ENCODE measurements at regions not wholly inside any gene's neighbourhood (a gene's known extent, or its start where the extent isn't known, plus 50 kb on each side); places are given as distances from the start of the nearest gene placed in this dataset.

GRCh38 chr2:62425684-62426083 lies 80.3 kb downstream of the TMEM17 start:
- H3K9me3 Mint-ChIP-seq: no peaks in the 10 kb centered on the region
- H3K4me3 Mint-ChIP-seq: no peak overlapping the region
- no peaks in the 10 kb centered on the region for H3K36me3 Mint-ChIP-seq (ENCODE audit: low read depth)
- H3K4me1 Mint-ChIP-seq (ENCODE audit: low read depth): no peaks in the 10 kb centered on the region
- peaks cover 13% of the 10 kb centered on the region for H3K27me3 Mint-ChIP-seq (ENCODE audit: low read depth)
- H3K27ac Mint-ChIP-seq: no peak overlapping the region

DNA sequence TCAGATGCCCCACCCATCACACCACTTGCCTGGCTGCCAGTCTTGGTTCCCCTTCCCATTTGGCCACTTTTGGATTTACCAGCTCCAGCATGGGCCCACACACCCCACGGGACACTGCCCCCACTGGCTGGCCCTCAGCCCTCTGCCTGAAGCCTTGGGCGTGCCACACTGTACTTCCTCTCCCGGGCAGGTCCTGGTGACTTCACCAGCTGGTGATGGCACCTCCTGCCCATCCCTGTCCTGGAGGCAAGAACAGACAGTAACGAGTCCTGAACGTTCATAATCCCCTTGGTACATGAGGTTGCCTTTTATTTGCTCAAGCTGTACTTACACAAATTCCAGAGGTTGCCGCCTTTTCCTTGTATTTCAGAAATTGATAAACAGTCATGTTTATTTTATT lies 81.1 kb downstream of the TMEM17 start:
- Mint-ChIP-seq H3K27me3 (ENCODE audit: low read depth) (peaks cover 21% of the 10 kb centered on the region), H3K27ac (no peak overlapping the region), H3K4me1 (ENCODE audit: low read depth) (no peaks in the 10 kb centered on the region), H3K4me3 (no peak overlapping the region), H3K36me3 (ENCODE audit: low read depth) (no peaks in the 10 kb centered on the region), H3K9me3 (no peaks in the 10 kb centered on the region)

- Mint-ChIP-seq H3K4me3 (no peak overlapping the region), H3K4me1 (ENCODE audit: low read depth) (no peaks in the 10 kb centered on the region), H3K27me3 (ENCODE audit: low read depth) (peaks cover 30% of the 10 kb centered on the region), H3K27ac (no peak overlapping the region), H3K9me3 (peaks cover 3% of the 10 kb centered on the region), H3K36me3 (ENCODE audit: low read depth) (no peaks in the 10 kb centered on the region)
Observed at GRCh38 chr2:62423883-62424458, 82.0 kb downstream of the TMEM17 start.

- no peak overlapping the region for H3K27ac Mint-ChIP-seq
- no peaks in the 10 kb centered on the region for H3K4me1 Mint-ChIP-seq (ENCODE audit: low read depth)
- no peak overlapping the region for H3K4me3 Mint-ChIP-seq
- H3K36me3 Mint-ChIP-seq (ENCODE audit: low read depth): no peaks in the 10 kb centered on the region
- peaks cover 35% of the 10 kb centered on the region for H3K27me3 Mint-ChIP-seq (ENCODE audit: low read depth)
- peaks cover 3% of the 10 kb centered on the region for H3K9me3 Mint-ChIP-seq
Observed at GRCh38 chr2:62423235-62423634, 82.8 kb downstream of the TMEM17 start.

GRCh38 chr2:62415518-62415917 lies 90.5 kb downstream of the TMEM17 start:
- Mint-ChIP-seq H3K9me3 (peaks cover 3% of the 10 kb centered on the region), H3K4me1 (ENCODE audit: low read depth) (peaks cover 14% of the 10 kb centered on the region), H3K27ac (no peak overlapping the region), H3K36me3 (ENCODE audit: low read depth) (no peaks in the 10 kb centered on the region), H3K4me3 (no peak overlapping the region), H3K27me3 (ENCODE audit: low read depth) (peaks cover 21% of the 10 kb centered on the region)

GRCh38 chr2:62415019-62415431 lies 91.0 kb downstream of the TMEM17 start:
- no peak overlapping the region for H3K4me3 Mint-ChIP-seq
- no peak overlapping the region for H3K27ac Mint-ChIP-seq
- no peaks in the 10 kb centered on the region for H3K36me3 Mint-ChIP-seq (ENCODE audit: low read depth)
- peaks cover 16% of the 10 kb centered on the region for H3K27me3 Mint-ChIP-seq (ENCODE audit: low read depth)
- H3K9me3 Mint-ChIP-seq: peaks cover 3% of the 10 kb centered on the region
- H3K4me1 Mint-ChIP-seq (ENCODE audit: low read depth): peaks cover 14% of the 10 kb centered on the region

DNA sequence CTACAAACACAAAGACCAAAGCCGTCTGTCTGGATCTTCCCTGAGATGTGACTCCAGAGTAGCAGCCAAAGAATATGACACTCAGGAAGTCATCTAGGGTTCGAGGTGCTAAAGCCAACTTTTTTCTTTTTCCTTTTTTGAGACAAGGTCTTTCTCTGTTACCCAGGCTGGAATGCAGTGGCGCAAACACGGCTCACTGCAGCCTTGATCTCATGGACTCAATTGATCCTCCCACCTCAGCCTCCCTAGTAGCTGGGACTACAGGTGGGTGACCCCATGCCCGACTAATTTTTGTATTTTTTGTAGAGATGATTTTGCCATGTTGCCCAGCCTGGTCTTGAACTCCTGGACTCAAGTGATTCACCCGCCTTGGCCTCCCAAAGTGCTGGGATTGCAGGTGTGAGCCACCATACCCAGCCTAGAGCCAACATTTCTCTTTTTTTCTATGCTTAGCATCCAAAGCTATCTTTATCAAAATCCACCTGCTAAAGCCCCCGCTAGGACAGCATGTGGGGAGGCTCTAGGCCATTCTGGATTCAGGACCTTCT lies 92.8 kb downstream of the TMEM17 start:
- peaks cover 14% of the 10 kb centered on the region for H3K4me1 Mint-ChIP-seq (ENCODE audit: low read depth)
- no peak overlapping the region for H3K27ac Mint-ChIP-seq
- no peaks in the 10 kb centered on the region for H3K27me3 Mint-ChIP-seq (ENCODE audit: low read depth)
- no peaks in the 10 kb centered on the region for H3K9me3 Mint-ChIP-seq
- no peak overlapping the region for H3K4me3 Mint-ChIP-seq
- no peaks in the 10 kb centered on the region for H3K36me3 Mint-ChIP-seq (ENCODE audit: low read depth)

DNA sequence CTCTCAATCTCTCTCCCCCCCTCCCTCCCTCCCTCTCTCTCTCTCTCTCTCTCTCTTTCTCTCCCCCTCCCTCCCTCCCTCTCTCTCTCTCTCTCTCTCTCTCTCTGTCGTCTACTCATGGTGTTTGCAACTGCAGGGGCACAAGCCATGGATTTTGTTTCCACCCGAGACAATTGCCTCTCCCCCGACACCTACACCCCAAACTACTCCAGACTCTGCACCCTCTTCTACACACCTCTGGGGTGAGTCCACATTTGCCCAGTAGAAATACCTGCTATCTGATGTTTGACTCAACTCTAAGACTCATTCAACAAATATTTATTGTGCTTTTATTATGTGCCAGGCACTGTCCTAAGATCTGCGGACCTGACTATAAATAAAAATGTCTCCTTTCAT lies 93.7 kb downstream of the TMEM17 start:
- Mint-ChIP-seq H3K4me1 (ENCODE audit: low read depth) (peaks cover 14% of the 10 kb centered on the region), H3K36me3 (ENCODE audit: low read depth) (no peaks in the 10 kb centered on the region), H3K9me3 (no peaks in the 10 kb centered on the region), H3K27me3 (ENCODE audit: low read depth) (no peaks in the 10 kb centered on the region), H3K4me3 (no peak overlapping the region), H3K27ac (no peak overlapping the region)

DNA sequence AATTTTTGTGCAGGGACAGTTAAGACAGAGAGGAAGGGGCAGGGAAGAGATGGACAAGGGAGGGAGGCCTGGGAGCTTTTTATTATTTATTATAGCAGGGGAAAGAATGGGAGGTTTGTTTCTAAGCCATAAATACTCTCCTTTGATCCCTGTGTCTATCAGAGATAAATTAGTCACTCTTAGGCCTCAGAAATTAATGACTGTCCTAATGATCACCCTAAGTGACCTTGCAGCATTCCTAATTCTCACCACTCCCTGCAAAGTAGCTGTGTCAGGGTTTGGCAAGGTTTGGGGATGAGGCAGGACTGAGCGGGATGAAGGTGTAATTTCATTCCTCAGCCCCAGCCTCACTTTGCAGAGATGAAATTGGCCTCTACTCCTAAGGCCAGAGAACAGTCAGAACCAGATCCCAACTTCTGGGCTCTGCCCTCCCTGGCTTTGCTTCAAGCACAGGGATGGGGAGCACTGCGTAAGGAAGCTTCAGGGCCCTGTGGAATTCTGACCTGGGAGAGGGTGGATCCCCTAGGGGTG lies 95.0 kb downstream of the TMEM17 start:
- no peaks in the 10 kb centered on the region for H3K36me3 Mint-ChIP-seq (ENCODE audit: low read depth)
- H3K4me3 Mint-ChIP-seq: no peak overlapping the region
- H3K4me1 Mint-ChIP-seq (ENCODE audit: low read depth): peaks cover 14% of the 10 kb centered on the region
- no peak overlapping the region for H3K27ac Mint-ChIP-seq
- H3K27me3 Mint-ChIP-seq (ENCODE audit: low read depth): no peaks in the 10 kb centered on the region
- no peaks in the 10 kb centered on the region for H3K9me3 Mint-ChIP-seq

GRCh38 chr2:62410015-62410453 lies 96.0 kb downstream of the TMEM17 start:
- Mint-ChIP-seq H3K27ac (no peak overlapping the region), H3K27me3 (ENCODE audit: low read depth) (no peaks in the 10 kb centered on the region), H3K4me1 (ENCODE audit: low read depth) (peaks cover 9% of the 10 kb centered on the region), H3K9me3 (no peaks in the 10 kb centered on the region), H3K36me3 (ENCODE audit: low read depth) (no peaks in the 10 kb centered on the region), H3K4me3 (no peak overlapping the region)

- Mint-ChIP-seq H3K4me3 (no peak overlapping the region), H3K9me3 (no peaks in the 10 kb centered on the region), H3K27ac (no peak overlapping the region), H3K27me3 (ENCODE audit: low read depth) (no peaks in the 10 kb centered on the region), H3K4me1 (ENCODE audit: low read depth) (peaks cover 6% of the 10 kb centered on the region), H3K36me3 (ENCODE audit: low read depth) (no peaks in the 10 kb centered on the region)
Observed at GRCh38 chr2:62409442-62409841, 96.6 kb downstream of the TMEM17 start.

DNA sequence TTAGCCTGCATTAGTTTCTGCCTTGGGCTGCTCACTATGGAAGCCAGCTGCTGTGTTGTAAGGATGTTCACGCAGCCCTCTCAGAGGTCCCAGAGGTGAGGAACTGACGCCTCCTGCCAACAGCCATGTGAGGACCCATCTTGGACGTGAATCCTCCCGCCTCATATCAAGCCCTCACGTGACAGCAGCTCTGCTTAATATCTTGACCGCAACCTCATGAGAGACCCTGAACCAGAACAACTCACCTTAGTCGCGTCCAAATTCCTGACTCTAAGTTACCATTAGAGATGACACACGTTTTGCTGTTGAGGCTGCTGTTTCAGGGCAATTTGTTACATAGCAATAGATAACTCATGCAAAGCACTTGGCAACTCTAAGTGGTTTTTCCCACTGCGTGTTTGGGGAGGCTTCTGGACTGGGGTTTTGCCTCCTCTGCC lies 97.7 kb downstream of the TMEM17 start:
- Mint-ChIP-seq H3K9me3 (no peaks in the 10 kb centered on the region), H3K4me3 (no peak overlapping the region), H3K27ac (no peak overlapping the region)

GRCh38 chr2:62407838-62408237 lies 98.2 kb downstream of the TMEM17 start:
- H3K4me1 Mint-ChIP-seq (ENCODE audit: low read depth): peaks cover 6% of the 10 kb centered on the region
- H3K36me3 Mint-ChIP-seq (ENCODE audit: low read depth): no peaks in the 10 kb centered on the region
- H3K27me3 Mint-ChIP-seq (ENCODE audit: low read depth): no peaks in the 10 kb centered on the region

More for the DNA sequence above, 97.7 kb downstream of the TMEM17 start:
- Mint-ChIP-seq H3K27me3 (ENCODE audit: low read depth) (no peaks in the 10 kb centered on the region), H3K36me3 (ENCODE audit: low read depth) (no peaks in the 10 kb centered on the region), H3K4me1 (ENCODE audit: low read depth) (peaks cover 6% of the 10 kb centered on the region)

GRCh38 chr2:62407401-62407800 lies 98.6 kb downstream of the TMEM17 start:
- no peaks in the 10 kb centered on the region for H3K36me3 Mint-ChIP-seq (ENCODE audit: low read depth)
- no peaks in the 10 kb centered on the region for H3K27me3 Mint-ChIP-seq (ENCODE audit: low read depth)
- no peaks in the 10 kb centered on the region for H3K9me3 Mint-ChIP-seq
- peaks cover 4% of the 10 kb centered on the region for H3K4me1 Mint-ChIP-seq (ENCODE audit: low read depth)
- no peak overlapping the region for H3K27ac Mint-ChIP-seq
- no peak overlapping the region for H3K4me3 Mint-ChIP-seq

More at GRCh38 chr2:62407838-62408237, 98.2 kb downstream of the TMEM17 start:
- Mint-ChIP-seq H3K9me3 (no peaks in the 10 kb centered on the region), H3K27ac (no peak overlapping the region), H3K4me3 (no peak overlapping the region)

DNA sequence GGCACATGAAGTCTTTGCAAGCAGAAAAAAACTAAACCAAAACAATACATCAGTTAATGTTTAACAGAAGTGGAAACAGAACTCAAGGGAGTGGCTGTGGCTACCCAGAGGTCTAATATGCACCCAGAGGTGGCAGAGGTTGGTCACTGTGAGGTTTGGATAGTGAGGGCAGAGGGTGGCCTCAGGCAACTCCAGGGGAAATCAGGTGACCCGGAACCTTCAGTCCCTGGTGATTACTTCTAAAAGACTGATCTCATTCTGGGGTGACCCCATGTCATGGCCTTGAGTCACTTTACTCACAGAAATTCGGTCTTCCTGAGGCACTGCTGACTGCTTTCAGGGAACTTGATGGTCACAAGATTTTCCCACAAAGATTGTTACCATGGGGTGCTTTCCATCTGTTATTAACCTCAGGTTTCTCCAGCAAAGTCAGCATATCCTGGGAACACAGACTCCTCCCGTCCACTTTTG lies 99.4 kb downstream of the TMEM17 start:
- Mint-ChIP-seq H3K4me1 (ENCODE audit: low read depth) (no peaks in the 10 kb centered on the region), H3K27me3 (ENCODE audit: low read depth) (no peaks in the 10 kb centered on the region), H3K36me3 (ENCODE audit: low read depth) (no peaks in the 10 kb centered on the region), H3K4me3 (no peak overlapping the region), H3K9me3 (no peaks in the 10 kb centered on the region), H3K27ac (no peak overlapping the region)
